GM12878 (cell line): ENCODE measurements at regions not wholly inside any gene's neighbourhood (a gene's known extent, or its start where the extent isn't known, plus 50 kb on each side); places are given as distances from the start of the nearest gene placed in this dataset.

Experiments
- ATAC-seq: fragments of 200-7000 bp; cut with Tn5 transposase; 3 replicates; pipeline ENCODE4 v1.9.1; 2020; ENCODE audit warnings: mild to moderate bottlenecking, moderate library complexity
- BruUV-seq: library from RNA; stranded (reverse); fragments of 400-500 nt; replicated peaks from 2 replicates; lab custom pipeline; 2021; lab: Mats Ljungman, UMichigan
- CTCF ChIA-PET: fragments of 300-600 bp; sonication (Branson Sonifier 250); formaldehyde crosslinking; extraction: SDS; loops from one replicate; lab custom pipeline; 2021; ENCODE audit warnings: inconsistent platforms; lab: Yijun Ruan, JAX
- POLR2A ChIA-PET: fragments of 350-600 bp; formaldehyde crosslinking; extraction: SDS; loops from one replicate; lab custom pipeline; 2021; ENCODE audit warnings: inconsistent platforms; lab: Charles Lee
- RAD21 ChIA-PET: fragments of 300-600 bp; sonication (Branson Sonifier 250); formaldehyde crosslinking; loops from one replicate; lab custom pipeline; 2023; ENCODE audit warnings: antibody characterized with exemption; ENCODE audit not compliant: unreplicated experiment; lab: Charles Lee
- SMC1A ChIA-PET: fragments of 300-600 bp; sonication (Branson Sonifier 250); formaldehyde crosslinking; loops from one replicate; lab custom pipeline; 2023; ENCODE audit not compliant: unreplicated experiment, uncharacterized antibody; lab: Charles Lee
- DNase-seq: peaks from one replicate; pipeline ENCODE4 v3.0.0-alpha.2; 2011; ENCODE audit warnings: low read depth, low spot score
- FAIRE-seq: peaks from 3 replicates; lab custom pipeline; 2011; peaks lifted over from hg19 to GRCh38; lab: Jason Lieb, UNC
- H2AFZ ChIP-seq: 2 replicates; pipeline ENCODE4 v1.6.0; 2011; ENCODE audit warnings: low read depth, low read length, control low read depth; ENCODE audit not compliant: control insufficient read depth
- H3K27ac ChIP-seq: 2 replicates; pipeline ENCODE4 v1.5.1; 2011; ENCODE audit warnings: control low read depth; ENCODE audit not compliant: control insufficient read depth, insufficient read depth
- H3K27me3 ChIP-seq, 2 experiments: replicated peaks in 1 of 2; 2 replicates each; pipeline versions ENCODE4 v1.6.0 to v1.6.1; 2011; ENCODE audit warnings: low read length in 1 of 2; ENCODE audit not compliant: control insufficient read depth in 2 of 2, insufficient read depth in 2 of 2
- H3K36me3 ChIP-seq, 2 experiments: 2 replicates each; pipeline ENCODE4 v1.5.1; 2011; ENCODE audit warnings: low read length in 1 of 2; ENCODE audit not compliant: control insufficient read depth in 2 of 2, insufficient read depth in 2 of 2
- H3K4me1 ChIP-seq: 2 replicates; pipeline ENCODE4 v1.6.1; 2011; ENCODE audit warnings: mild to moderate bottlenecking, low read length, moderate library complexity, mixed read lengths; ENCODE audit not compliant: control insufficient read depth, insufficient read depth
- H3K4me2 ChIP-seq: 2 replicates; pipeline ENCODE4 v1.6.0; 2011; ENCODE audit warnings: control low read depth; ENCODE audit not compliant: control insufficient read depth, insufficient read depth
- H3K4me3 ChIP-seq: fragments of 200-600 bp; sonication (generic); 2 replicates; pipeline ENCODE4 v1.5.1; 2016
- H3K79me2 ChIP-seq: 2 replicates; pipeline ENCODE4 v1.6.0; 2011; ENCODE audit warnings: low read length; ENCODE audit not compliant: control insufficient read depth, insufficient read depth
- H3K9ac ChIP-seq: 2 replicates; pipeline ENCODE4 v1.8.0; 2011; ENCODE audit warnings: low read length, control low read depth, mixed read lengths; ENCODE audit not compliant: control insufficient read depth, insufficient read depth
- H3K9me3 ChIP-seq: replicated peaks from 3 replicates; pipeline ENCODE4 v1.5.1; 2011; ENCODE audit warnings: mild to moderate bottlenecking, low read length; ENCODE audit not compliant: control insufficient read depth, insufficient read depth
- H4K20me1 ChIP-seq: 2 replicates; pipeline ENCODE4 v1.6.0; 2011; ENCODE audit not compliant: control insufficient read depth, insufficient read depth
- BCLAF1 ChIP-seq: fragments of 450-650 bp; IDR thresholded peaks from 2 replicates; pipeline ENCODE4 v1.6.1; 2017; ENCODE audit warnings: antibody characterized with exemption, mild to moderate bottlenecking, moderate library complexity
- CHD2 ChIP-seq: IDR thresholded peaks from 2 replicates; pipeline ENCODE4 v1.6.1; 2011; ENCODE audit warnings: low read depth, low read length, improper control_type of control experiment, borderline replicate concordance
- CREB1 ChIP-seq: IDR thresholded peaks from 2 replicates; pipeline ENCODE4 v1.6.1; 2012; ENCODE audit warnings: low read depth, mild to moderate bottlenecking, inconsistent platforms
- FOS ChIP-seq: IDR thresholded peaks from 3 replicates; pipeline ENCODE4 v1.6.1; 2011; ENCODE audit warnings: borderline replicate concordance; ENCODE audit not compliant: insufficient read length; ENCODE audit errors: extremely low read depth
- MXI1 ChIP-seq: fragments of 150-350 bp; IDR thresholded peaks from 2 replicates; pipeline ENCODE4 v1.6.1; 2011; ENCODE audit warnings: low read depth, mild to moderate bottlenecking, inconsistent platforms, low read length, improper control_type of control experiment
- RBBP5 ChIP-seq: fragments of 200-600 bp; sonication (generic); conservative IDR thresholded peaks from 2 replicates; pipeline ENCODE4 v1.6.1; 2016
- SMARCA5 ChIP-seq: fragments of 450-650 bp; IDR thresholded peaks from 2 replicates; pipeline ENCODE4 v1.6.1; 2017; ENCODE audit warnings: mild to moderate bottlenecking
- ZNF207 ChIP-seq: fragments of 450-650 bp; IDR thresholded peaks from 2 replicates; pipeline ENCODE4 v1.6.1; 2014; ENCODE audit warnings: antibody characterized with exemption, mild to moderate bottlenecking, borderline replicate concordance
- WGBS: methylation state at CpG from one replicate; pipeline ENCODE4 v1.1.6; 2016; ENCODE audit warnings: low lambda C conversion rate; ENCODE audit not compliant: insufficient replicate concordance, insufficient coverage; ENCODE audit errors: missing lambda C conversion rate; 5-methylcytosine and 5-hydroxymethylcytosine counted together
- in situ Hi-C: fragments of 300-500 bp; cut with MboI; formaldehyde crosslinking; loops from 9 replicates; pipeline ENCODE4 v1.14.3; 2018; ENCODE audit warnings: mixed read lengths
- intact Hi-C: fragments of 100-400 bp; cut with micrococcal nuclease; formaldehyde crosslinking; loops from one replicate; pipeline ENCODE4 v1.14.2; 2022; ENCODE audit not compliant: unreplicated experiment

- no peaks in the 10 kb centered on the region for H3K79me2 ChIP-seq
- ATAC-seq (no peak), FAIRE-seq (no peak), DNase-seq (no peak)
- in situ Hi-C loops: no loop called here
- ChIA-PET SMC1A (no interaction called here), CTCF (no interaction called here), RAD21 (interaction anchor here (1.1 kb wide), 1 partner anchor 9 kb away, joined by 3 read pairs; no protein-coding TSS in a partner anchor), POLR2A (no interaction called here)
- no peaks in the 10 kb centered on the region for H3K36me3 ChIP-seq
- no peaks in the 10 kb centered on the region for H3K27me3 ChIP-seq
- TF ChIP-seq BCLAF1: no peak
- TF ChIP-seq CHD2: no peak
- no peak for TF ChIP-seq SMARCA5
- TF ChIP-seq RBBP5: no peak
- no peak for TF ChIP-seq FOS
- TF ChIP-seq ZNF207: no peak
- TF ChIP-seq CREB1: no peak
- TF ChIP-seq MXI1: no peak
- no TSS peak for BruUV-seq
- intact Hi-C loops: no loop called here
- no peak overlapping the region for H2AFZ ChIP-seq
- H3K27ac ChIP-seq: no peak overlapping the region
- H3K9me3 ChIP-seq: no peaks in the 10 kb centered on the region
- WGBS: 28% methylated on average over 5 of the region's 5 CpGs
- H3K4me2 ChIP-seq: no peak overlapping the region
- H3K9ac ChIP-seq: no peak overlapping the region
- no peak overlapping the region for H3K4me3 ChIP-seq
- H4K20me1 ChIP-seq: no peaks in the 10 kb centered on the region
- no peaks in the 10 kb centered on the region for H3K4me1 ChIP-seq
Measured at GRCh38 chr9:22537721-22538120, 91.1 kb downstream of the DMRTA1 start.
